SU-DHL-6 (cell line): ENCODE measurements at regions not wholly inside any gene's neighbourhood (a gene's known extent, or its start where the extent isn't known, plus 50 kb on each side); places are given as distances from the start of the nearest gene placed in this dataset.

Source experiments
- CTCF ChIP-seq: fragments of 200-600 bp; sonication (generic); IDR thresholded peaks from one replicate; pipeline ENCODE4 v1.5.1; 2017; ENCODE audit warnings: antibody characterized with exemption, mild to moderate bottlenecking, low read length, moderate library complexity; ENCODE audit not compliant: insufficient read depth, poor library complexity, severe bottlenecking
- EZH2phosphoT487 ChIP-seq: fragments of 200-600 bp; sonication (generic), shearing (Covaris generic); conservative IDR thresholded peaks from 2 replicates; pipeline ENCODE4 v1.6.1; 2018; ENCODE audit warnings: mild to moderate bottlenecking, antibody characterized with exemption, low read length, moderate library complexity, mixed read lengths

- no peak for TF ChIP-seq CTCF
- no peak for TF ChIP-seq EZH2phosphoT487
These were observed 100.4 kb upstream of the REG3A start for GRCh38 chr2:79259959-79260358.
